GM19238 (cell line): ENCODE measurements at regions not wholly inside any gene's neighbourhood (a gene's known extent, or its start where the extent isn't known, plus 50 kb on each side); places are given as distances from the start of the nearest gene placed in this dataset.
"Not testable (repeated sequence)": the region's sequence is repeated elsewhere in the genome, so short reads cannot be mapped to it uniquely, and the experiment has no call there.

ENCODE experiments used
- DNase-seq: peaks from one replicate; pipeline ENCODE4 v3.0.0; 2011; ENCODE audit warnings: low spot score; ENCODE audit not compliant: insufficient read length

- DNase-seq, result no peak
Observed at GRCh38 chr1:14377386-14377785, 221.1 kb upstream of the KAZN start.

- DNase-seq, result no peak
Observed at GRCh38 chr1:14380408-14380807, 218.1 kb upstream of the KAZN start.

GRCh38 chr1:14390816-14391215 is 207.7 kb upstream of the KAZN start:
- DNase-seq, result no peak

GRCh38 chr1:14392161-14392858 is 206.2 kb upstream of the KAZN start:
- DNase-seq, result no peak

- DNase-seq, result no peak
Observed at GRCh38 chr1:14392859-14393365, 205.6 kb upstream of the KAZN start.

GRCh38 chr1:14396100-14396499 is 202.4 kb upstream of the KAZN start:
- DNase-seq, result no peak

GRCh38 chr1:14403961-14404645 is 194.4 kb upstream of the KAZN start:
- DNase-seq, result no peak

- no peak for DNase-seq
Observed at GRCh38 chr1:14404862-14405301, 193.6 kb upstream of the KAZN start.

- DNase-seq, result no peak
Observed at GRCh38 chr1:14412235-14412634, 186.2 kb upstream of the KAZN start.

- DNase-seq, result no peak
Observed at GRCh38 chr1:14413819-14414490, 184.5 kb upstream of the KAZN start.

- DNase-seq, result no peak
Observed at GRCh38 chr1:14415396-14415795, 183.1 kb upstream of the KAZN start.

GRCh38 chr1:14419778-14420218 is 178.7 kb upstream of the KAZN start:
- DNase-seq, result not testable (repeated sequence)

- DNase-seq, result no peak
Observed at GRCh38 chr1:14420686-14421085, 177.8 kb upstream of the KAZN start.

GRCh38 chr1:14421295-14421976 is 177.0 kb upstream of the KAZN start:
- no peak for DNase-seq

GRCh38 chr1:14421977-14422609 is 176.4 kb upstream of the KAZN start:
- DNase-seq, result no peak

- no peak for DNase-seq
Observed at GRCh38 chr1:14424325-14425002, 174.0 kb upstream of the KAZN start.

- DNase-seq, result no peak
Observed at GRCh38 chr1:14426854-14427253, 171.6 kb upstream of the KAZN start.

GRCh38 chr1:14429577-14429976 is 168.9 kb upstream of the KAZN start:
- no peak for DNase-seq

GRCh38 chr1:14432728-14433127 is 165.8 kb upstream of the KAZN start:
- not testable (repeated sequence) for DNase-seq

- no peak for DNase-seq
Observed at GRCh38 chr1:14435368-14436023, 163.0 kb upstream of the KAZN start.
